ENCODE measurements at regions not wholly inside any gene's neighbourhood (a gene's known extent, or its start where the extent isn't known, plus 50 kb on each side); places are given as distances from the start of the nearest gene placed in this dataset.

DNA sequence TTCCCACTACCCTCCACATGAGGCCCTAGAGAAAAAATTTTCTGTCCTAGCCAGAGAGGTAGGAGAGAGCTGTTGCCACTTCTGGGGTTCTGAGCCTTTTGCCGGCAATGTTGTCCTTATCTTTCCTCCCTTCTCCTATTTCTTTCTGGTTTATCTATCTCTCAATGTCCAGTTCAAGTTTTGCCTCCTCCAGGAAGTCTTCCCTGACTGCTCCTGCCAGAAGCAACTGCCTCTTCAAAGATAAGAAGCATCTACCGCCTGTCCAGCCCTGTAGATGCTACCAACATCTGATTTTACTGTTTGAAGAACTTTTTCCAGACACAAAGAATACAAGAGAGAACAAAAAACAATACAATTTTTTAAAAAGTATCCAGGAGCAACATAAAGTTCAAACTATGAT, 220.8 kb upstream of the KLHL29 start:
- no peak overlapping the region for H2AFZ ChIP-seq (replicated peaks; ENCODE audit: low read length, poor library complexity)
- no peak overlapping the region for H2BK15ac ChIP-seq (ENCODE audit: low read depth, low read length)
- H4K91ac ChIP-seq (ENCODE audit: insufficient read depth, low read depth, low read length), result no peak overlapping the region
- no peaks in the 10 kb centered on the region for H3K27me3 ChIP-seq (ENCODE audit: control insufficient read depth, insufficient read depth, low read length)
- H3K79me1 ChIP-seq (ENCODE audit: low read depth in 1 of 2, low read length in 2 of 2), result no peaks in the 10 kb centered on the region
- H3K9ac ChIP-seq (ENCODE audit: low read depth, low read length), result no peak overlapping the region
- no peak overlapping the region for H3K23ac ChIP-seq (ENCODE audit: low read depth, low read length)
- no peak overlapping the region for H4K5ac ChIP-seq (ENCODE audit: low read depth, low read length)
- no TSS peak for BruUV-seq (replicated peaks)
- no peak overlapping the region for H2AK5ac ChIP-seq (ENCODE audit: low read depth, low read length)
- H4K20me1 ChIP-seq (ENCODE audit: insufficient read depth, low read length), result no peaks in the 10 kb centered on the region
- no peak for DNase-seq
- TF ChIP-seq RFX5 (IDR thresholded peaks at IDR 0.05; ENCODE audit: low read depth, low read length) (no peak), POLR2A (IDR thresholded peaks at IDR 0.05; ENCODE audit: low read depth, low read length) (no peak), RCOR1 (IDR thresholded peaks at IDR 0.05; ENCODE audit: insufficient replicate concordance, low read length) (no peak), FOS (IDR thresholded peaks at IDR 0.05; ENCODE audit: low read depth, low read length) (no peak), MXI1 (IDR thresholded peaks at IDR 0.05; ENCODE audit: borderline replicate concordance, low read depth, low read length) (no peak), NFE2L2 (IDR thresholded peaks at IDR 0.05; ENCODE audit: low read depth, low read length) (no peak), SMC3 (IDR thresholded peaks at IDR 0.05; ENCODE audit: low read depth, low read length) (no peak), CEBPB (IDR thresholded peaks at IDR 0.05; ENCODE audit: low read depth, low read length) (no peak), MAFK (IDR thresholded peaks at IDR 0.05; ENCODE audit: low read depth, low read length) (no peak), CHD1 (IDR thresholded peaks at IDR 0.05; ENCODE audit: low read depth, low read length) (no peak), RAD21 (IDR thresholded peaks at IDR 0.05; ENCODE audit: low read length) (no peak), MAZ (IDR thresholded peaks at IDR 0.05; ENCODE audit: borderline replicate concordance, low read depth, low read length) (no peak), BHLHE40 (IDR thresholded peaks at IDR 0.05; ENCODE audit: low read depth, low read length) (no peak)
- TF ChIP-seq, protein P1, sequence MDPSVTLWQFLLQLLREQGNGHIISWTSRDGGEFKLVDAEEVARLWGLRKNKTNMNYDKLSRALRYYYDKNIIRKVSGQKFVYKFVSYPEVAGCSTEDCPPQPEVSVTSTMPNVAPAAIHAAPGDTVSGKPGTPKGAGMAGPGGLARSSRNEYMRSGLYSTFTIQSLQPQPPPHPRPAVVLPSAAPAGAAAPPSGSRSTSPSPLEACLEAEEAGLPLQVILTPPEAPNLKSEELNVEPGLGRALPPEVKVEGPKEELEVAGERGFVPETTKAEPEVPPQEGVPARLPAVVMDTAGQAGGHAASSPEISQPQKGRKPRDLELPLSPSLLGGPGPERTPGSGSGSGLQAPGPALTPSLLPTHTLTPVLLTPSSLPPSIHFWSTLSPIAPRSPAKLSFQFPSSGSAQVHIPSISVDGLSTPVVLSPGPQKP (IDR thresholded peaks at IDR 0.05; ENCODE audit: borderline replicate concordance, low read depth, low read length), result no peak
- TF ChIP-seq, protein P2, sequence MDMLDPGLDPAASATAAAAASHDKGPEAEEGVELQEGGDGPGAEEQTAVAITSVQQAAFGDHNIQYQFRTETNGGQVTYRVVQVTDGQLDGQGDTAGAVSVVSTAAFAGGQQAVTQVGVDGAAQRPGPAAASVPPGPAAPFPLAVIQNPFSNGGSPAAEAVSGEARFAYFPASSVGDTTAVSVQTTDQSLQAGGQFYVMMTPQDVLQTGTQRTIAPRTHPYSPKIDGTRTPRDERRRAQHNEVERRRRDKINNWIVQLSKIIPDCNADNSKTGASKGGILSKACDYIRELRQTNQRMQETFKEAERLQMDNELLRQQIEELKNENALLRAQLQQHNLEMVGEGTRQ (IDR thresholded peaks at IDR 0.05; ENCODE audit: low read depth, low read length), result no peak
- TF ChIP-seq, protein P3, sequence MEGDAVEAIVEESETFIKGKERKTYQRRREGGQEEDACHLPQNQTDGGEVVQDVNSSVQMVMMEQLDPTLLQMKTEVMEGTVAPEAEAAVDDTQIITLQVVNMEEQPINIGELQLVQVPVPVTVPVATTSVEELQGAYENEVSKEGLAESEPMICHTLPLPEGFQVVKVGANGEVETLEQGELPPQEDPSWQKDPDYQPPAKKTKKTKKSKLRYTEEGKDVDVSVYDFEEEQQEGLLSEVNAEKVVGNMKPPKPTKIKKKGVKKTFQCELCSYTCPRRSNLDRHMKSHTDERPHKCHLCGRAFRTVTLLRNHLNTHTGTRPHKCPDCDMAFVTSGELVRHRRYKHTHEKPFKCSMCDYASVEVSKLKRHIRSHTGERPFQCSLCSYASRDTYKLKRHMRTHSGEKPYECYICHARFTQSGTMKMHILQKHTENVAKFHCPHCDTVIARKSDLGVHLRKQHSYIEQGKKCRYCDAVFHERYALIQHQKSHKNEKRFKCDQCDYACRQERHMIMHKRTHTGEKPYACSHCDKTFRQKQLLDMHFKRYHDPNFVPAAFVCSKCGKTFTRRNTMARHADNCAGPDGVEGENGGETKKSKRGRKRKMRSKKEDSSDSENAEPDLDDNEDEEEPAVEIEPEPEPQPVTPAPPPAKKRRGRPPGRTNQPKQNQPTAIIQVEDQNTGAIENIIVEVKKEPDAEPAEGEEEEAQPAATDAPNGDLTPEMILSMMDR (conservative IDR thresholded peaks at IDR 0.05; ENCODE audit: low read depth, low read length), result no peak
- H3K9me1 ChIP-seq (ENCODE audit: insufficient read depth, low read length), result no peaks in the 10 kb centered on the region
- no peaks in the 10 kb centered on the region for H3K9me3 ChIP-seq (ENCODE audit: control insufficient read depth, insufficient read depth, low read length)
- H2BK20ac ChIP-seq (ENCODE audit: low read depth, low read length), result no peak overlapping the region
- no peak overlapping the region for H3K4ac ChIP-seq (ENCODE audit: low read depth, low read length)
- ChIA-PET CTCF (no interaction called here), POLR2A (ENCODE audit: unreplicated experiment) (no interaction called here)
- dilution Hi-C loops (cut with HindIII; ENCODE audit: low sequenced_read_pairs, unreplicated experiment) (no loop called here), intact Hi-C loops (cut with micrococcal nuclease) (no loop called here), in situ Hi-C loops (cut with MboI; ENCODE audit: low sequenced_read_pairs) (no loop called here)
- H2AK9ac ChIP-seq (replicated peaks; ENCODE audit: low read depth, low read length, poor library complexity), result no peak overlapping the region
- H3K4me3 ChIP-seq (ENCODE audit: insufficient read depth, low read depth, low read length), result no peak overlapping the region
- H3K27ac ChIP-seq (ENCODE audit: insufficient read depth, low read length), result no peak overlapping the region
- ATAC-seq (ENCODE audit: low read depth), result no peak
- H3K14ac ChIP-seq (replicated peaks; ENCODE audit: low read depth, low read length), result no peak overlapping the region
- no peak overlapping the region for H3K4me2 ChIP-seq (ENCODE audit: low read depth, low read length)
- H3K56ac ChIP-seq (ENCODE audit: extremely low read depth, insufficient read depth, low read length), result no peak overlapping the region
- no peaks in the 10 kb centered on the region for H3K36me3 ChIP-seq (ENCODE audit: control insufficient read depth, insufficient read depth, low read length)
- H3K4me1 ChIP-seq (ENCODE audit: control insufficient read depth, insufficient read depth, low read length), result no peaks in the 10 kb centered on the region
- no peak overlapping the region for H3K18ac ChIP-seq (ENCODE audit: low read depth, low read length)
- no peak overlapping the region for H4K8ac ChIP-seq (ENCODE audit: low read depth in 2 of 2, low read length in 2 of 2)
- H2BK5ac ChIP-seq (ENCODE audit: low read depth, low read length, poor library complexity, severe bottlenecking), result no peak overlapping the region
- no CpG with 5 or more reads among the region's 2 CpGs for WGBS, 2 experiments (ENCODE audit: extremely low coverage in 2 of 2, insufficient read length in 1 of 2)
- no peak overlapping the region for H2BK120ac ChIP-seq (ENCODE audit: low read depth, low read length)

Data from IMR-90 (cell line).